K562 (cell line): ENCODE measurements at regions not wholly inside any gene's neighbourhood (a gene's known extent, or its start where the extent isn't known, plus 50 kb on each side); places are given as distances from the start of the nearest gene placed in this dataset.

Experiments
- CCNT2 ChIP-seq: IDR thresholded peaks from 2 replicates; pipeline ENCODE4 v1.6.1; 2011; ENCODE audit warnings: borderline replicate concordance, low read depth, mild to moderate bottlenecking, moderate library complexity, mixed read lengths, low read length; ENCODE audit not compliant: insufficient read length; ENCODE audit errors: extremely low read depth
- DPF2 ChIP-seq: fragments of 450-650 bp; IDR thresholded peaks from 2 replicates; pipeline ENCODE4 v1.6.1; 2016
- FOXM1 ChIP-seq, 2 experiments: fragments of 450-650 bp in 1 of 2; sonication (generic) in 1 of 2; formaldehyde crosslinking in 1 of 2; IDR thresholded peaks; 2 replicates each; pipeline versions ENCODE4 v1.6.1 to v1.9.0; 2017 to 2022; ENCODE audit warnings: low read depth in 2 of 2, mild to moderate bottlenecking in 2 of 2, missing genetic modification reagents in 1 of 2, moderate library complexity in 1 of 2
- NFE2L1 ChIP-seq: fragments of 450-650 bp; IDR thresholded peaks from 2 replicates; pipeline ENCODE4 v1.6.1; 2016; ENCODE audit warnings: missing genetic modification characterization, low read depth, mild to moderate bottlenecking, missing compliant biosample characterization, moderate library complexity, borderline replicate concordance
- NKRF ChIP-seq: fragments of 450-650 bp; IDR thresholded peaks from 2 replicates; pipeline ENCODE4 v1.6.1; 2016; ENCODE audit warnings: borderline replicate concordance
- TAF1 ChIP-seq: IDR thresholded peaks from 2 replicates; pipeline ENCODE4 v1.6.1; 2011; ENCODE audit warnings: mild to moderate bottlenecking, low read length, moderate library complexity; ENCODE audit not compliant: insufficient read depth, control insufficient read depth, severe bottlenecking; ENCODE audit errors: extremely low read depth
- TF ChIP-seq, protein P1 (sequence below): sonication (generic); formaldehyde crosslinking; IDR thresholded peaks from 2 replicates; pipeline ENCODE4 v1.8.0; 2022; ENCODE audit warnings: missing genetic modification reagents, mild to moderate bottlenecking, borderline replicate concordance

- TF ChIP-seq FOXM1 (IDR thresholded peaks at IDR 0.05; ENCODE audit: low read depth) = no peak
- TF ChIP-seq FOXM1 (CRISPR knock-in tag; IDR thresholded peaks at IDR 0.05; ENCODE audit: low read depth) = no peak
- no peak for TF ChIP-seq TAF1
- no peak for TF ChIP-seq CCNT2
- no peak for TF ChIP-seq NKRF
- TF ChIP-seq NFE2L1 (tag) = no peak
- no peak for TF ChIP-seq DPF2
- TF ChIP-seq, protein P1, sequence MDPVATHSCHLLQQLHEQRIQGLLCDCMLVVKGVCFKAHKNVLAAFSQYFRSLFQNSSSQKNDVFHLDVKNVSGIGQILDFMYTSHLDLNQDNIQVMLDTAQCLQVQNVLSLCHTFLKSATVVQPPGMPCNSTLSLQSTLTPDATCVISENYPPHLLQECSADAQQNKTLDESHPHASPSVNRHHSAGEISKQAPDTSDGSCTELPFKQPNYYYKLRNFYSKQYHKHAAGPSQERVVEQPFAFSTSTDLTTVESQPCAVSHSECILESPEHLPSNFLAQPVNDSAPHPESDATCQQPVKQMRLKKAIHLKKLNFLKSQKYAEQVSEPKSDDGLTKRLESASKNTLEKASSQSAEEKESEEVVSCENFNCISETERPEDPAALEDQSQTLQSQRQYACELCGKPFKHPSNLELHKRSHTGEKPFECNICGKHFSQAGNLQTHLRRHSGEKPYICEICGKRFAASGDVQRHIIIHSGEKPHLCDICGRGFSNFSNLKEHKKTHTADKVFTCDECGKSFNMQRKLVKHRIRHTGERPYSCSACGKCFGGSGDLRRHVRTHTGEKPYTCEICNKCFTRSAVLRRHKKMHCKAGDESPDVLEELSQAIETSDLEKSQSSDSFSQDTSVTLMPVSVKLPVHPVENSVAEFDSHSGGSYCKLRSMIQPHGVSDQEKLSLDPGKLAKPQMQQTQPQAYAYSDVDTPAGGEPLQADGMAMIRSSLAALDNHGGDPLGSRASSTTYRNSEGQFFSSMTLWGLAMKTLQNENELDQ (CRISPR knock-in tag) = no peak
- TF ChIP-seq, all 486 proteins: peak for 0
These were observed 96.8 kb upstream of the LY86 start (continued) for GRCh38 chr6:6491761-6492160.
